ENCODE measurements at regions not wholly inside any gene's neighbourhood (a gene's known extent, or its start where the extent isn't known, plus 50 kb on each side); places are given as distances from the start of the nearest gene placed in this dataset.

DNA sequence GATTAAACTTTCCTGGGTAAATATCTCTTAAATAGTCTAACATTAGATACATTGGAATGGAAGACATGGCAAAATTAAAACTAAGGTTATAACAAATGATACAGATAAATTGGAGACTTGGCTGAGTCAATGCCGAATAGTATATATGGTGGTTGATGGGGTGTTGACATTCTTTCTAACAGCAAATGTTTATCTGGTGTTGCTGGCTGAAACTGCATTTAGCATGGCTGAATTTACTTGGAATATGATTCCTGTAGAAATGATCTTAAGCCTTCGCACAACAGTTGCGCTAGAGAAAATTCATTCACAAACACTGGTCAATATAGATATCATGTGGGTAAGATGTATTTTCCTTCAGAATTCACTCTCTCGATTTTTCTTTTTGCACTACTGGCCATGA, 646.0 kb upstream of the CXADR start:
- TF ChIP-seq, protein P1, sequence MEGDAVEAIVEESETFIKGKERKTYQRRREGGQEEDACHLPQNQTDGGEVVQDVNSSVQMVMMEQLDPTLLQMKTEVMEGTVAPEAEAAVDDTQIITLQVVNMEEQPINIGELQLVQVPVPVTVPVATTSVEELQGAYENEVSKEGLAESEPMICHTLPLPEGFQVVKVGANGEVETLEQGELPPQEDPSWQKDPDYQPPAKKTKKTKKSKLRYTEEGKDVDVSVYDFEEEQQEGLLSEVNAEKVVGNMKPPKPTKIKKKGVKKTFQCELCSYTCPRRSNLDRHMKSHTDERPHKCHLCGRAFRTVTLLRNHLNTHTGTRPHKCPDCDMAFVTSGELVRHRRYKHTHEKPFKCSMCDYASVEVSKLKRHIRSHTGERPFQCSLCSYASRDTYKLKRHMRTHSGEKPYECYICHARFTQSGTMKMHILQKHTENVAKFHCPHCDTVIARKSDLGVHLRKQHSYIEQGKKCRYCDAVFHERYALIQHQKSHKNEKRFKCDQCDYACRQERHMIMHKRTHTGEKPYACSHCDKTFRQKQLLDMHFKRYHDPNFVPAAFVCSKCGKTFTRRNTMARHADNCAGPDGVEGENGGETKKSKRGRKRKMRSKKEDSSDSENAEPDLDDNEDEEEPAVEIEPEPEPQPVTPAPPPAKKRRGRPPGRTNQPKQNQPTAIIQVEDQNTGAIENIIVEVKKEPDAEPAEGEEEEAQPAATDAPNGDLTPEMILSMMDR (IDR thresholded peaks at IDR 0.05), result no peak
- no peak for TF ChIP-seq POLR2A (IDR thresholded peaks at IDR 0.05)

Measured in prostate gland (tissue), 2 donors.